ENCODE measurements at regions not wholly inside any gene's neighbourhood (a gene's known extent, or its start where the extent isn't known, plus 50 kb on each side); places are given as distances from the start of the nearest gene placed in this dataset.

GRCh38 chr11:44467931-44468330 is 97.5 kb upstream of the CD82 start:
- ChIA-PET CTCF (no interaction called here), POLR2A (interaction anchor here (0.5 kb wide), 1 partner anchor 378 kb away, joined by 3 read pairs; no protein-coding TSS in a partner anchor)
- H3K36me3 ChIP-seq (ENCODE audit: control insufficient read depth, insufficient read depth, low read length): no peaks in the 10 kb centered on the region
- peaks cover 3% of the 10 kb centered on the region; the same call in 1 of the 2 replicates for H3K27me3 ChIP-seq (ENCODE audit: control insufficient read depth, insufficient read depth, low read length)
- TF ChIP-seq POLR2AphosphoS5 (IDR thresholded peaks at IDR 0.05; ENCODE audit: low read depth, low read length) (no peak), SIN3A (IDR thresholded peaks at IDR 0.05; ENCODE audit: borderline replicate concordance, insufficient read depth, low read depth, low read length) (no peak), TCF7L2 (IDR thresholded peaks at IDR 0.05; ENCODE audit: low read depth, low read length) (no peak)
- TF ChIP-seq, protein P1, sequence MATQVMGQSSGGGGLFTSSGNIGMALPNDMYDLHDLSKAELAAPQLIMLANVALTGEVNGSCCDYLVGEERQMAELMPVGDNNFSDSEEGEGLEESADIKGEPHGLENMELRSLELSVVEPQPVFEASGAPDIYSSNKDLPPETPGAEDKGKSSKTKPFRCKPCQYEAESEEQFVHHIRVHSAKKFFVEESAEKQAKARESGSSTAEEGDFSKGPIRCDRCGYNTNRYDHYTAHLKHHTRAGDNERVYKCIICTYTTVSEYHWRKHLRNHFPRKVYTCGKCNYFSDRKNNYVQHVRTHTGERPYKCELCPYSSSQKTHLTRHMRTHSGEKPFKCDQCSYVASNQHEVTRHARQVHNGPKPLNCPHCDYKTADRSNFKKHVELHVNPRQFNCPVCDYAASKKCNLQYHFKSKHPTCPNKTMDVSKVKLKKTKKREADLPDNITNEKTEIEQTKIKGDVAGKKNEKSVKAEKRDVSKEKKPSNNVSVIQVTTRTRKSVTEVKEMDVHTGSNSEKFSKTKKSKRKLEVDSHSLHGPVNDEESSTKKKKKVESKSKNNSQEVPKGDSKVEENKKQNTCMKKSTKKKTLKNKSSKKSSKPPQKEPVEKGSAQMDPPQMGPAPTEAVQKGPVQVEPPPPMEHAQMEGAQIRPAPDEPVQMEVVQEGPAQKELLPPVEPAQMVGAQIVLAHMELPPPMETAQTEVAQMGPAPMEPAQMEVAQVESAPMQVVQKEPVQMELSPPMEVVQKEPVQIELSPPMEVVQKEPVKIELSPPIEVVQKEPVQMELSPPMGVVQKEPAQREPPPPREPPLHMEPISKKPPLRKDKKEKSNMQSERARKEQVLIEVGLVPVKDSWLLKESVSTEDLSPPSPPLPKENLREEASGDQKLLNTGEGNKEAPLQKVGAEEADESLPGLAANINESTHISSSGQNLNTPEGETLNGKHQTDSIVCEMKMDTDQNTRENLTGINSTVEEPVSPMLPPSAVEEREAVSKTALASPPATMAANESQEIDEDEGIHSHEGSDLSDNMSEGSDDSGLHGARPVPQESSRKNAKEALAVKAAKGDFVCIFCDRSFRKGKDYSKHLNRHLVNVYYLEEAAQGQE (IDR thresholded peaks at IDR 0.05; ENCODE audit: insufficient read depth in 1 of 2, low read depth in 2 of 2, low read length in 1 of 2): no peak
- TF ChIP-seq, protein P2, sequence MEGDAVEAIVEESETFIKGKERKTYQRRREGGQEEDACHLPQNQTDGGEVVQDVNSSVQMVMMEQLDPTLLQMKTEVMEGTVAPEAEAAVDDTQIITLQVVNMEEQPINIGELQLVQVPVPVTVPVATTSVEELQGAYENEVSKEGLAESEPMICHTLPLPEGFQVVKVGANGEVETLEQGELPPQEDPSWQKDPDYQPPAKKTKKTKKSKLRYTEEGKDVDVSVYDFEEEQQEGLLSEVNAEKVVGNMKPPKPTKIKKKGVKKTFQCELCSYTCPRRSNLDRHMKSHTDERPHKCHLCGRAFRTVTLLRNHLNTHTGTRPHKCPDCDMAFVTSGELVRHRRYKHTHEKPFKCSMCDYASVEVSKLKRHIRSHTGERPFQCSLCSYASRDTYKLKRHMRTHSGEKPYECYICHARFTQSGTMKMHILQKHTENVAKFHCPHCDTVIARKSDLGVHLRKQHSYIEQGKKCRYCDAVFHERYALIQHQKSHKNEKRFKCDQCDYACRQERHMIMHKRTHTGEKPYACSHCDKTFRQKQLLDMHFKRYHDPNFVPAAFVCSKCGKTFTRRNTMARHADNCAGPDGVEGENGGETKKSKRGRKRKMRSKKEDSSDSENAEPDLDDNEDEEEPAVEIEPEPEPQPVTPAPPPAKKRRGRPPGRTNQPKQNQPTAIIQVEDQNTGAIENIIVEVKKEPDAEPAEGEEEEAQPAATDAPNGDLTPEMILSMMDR (IDR thresholded peaks at IDR 0.05): no peak
- H3K4me1 ChIP-seq (ENCODE audit: control insufficient read depth, insufficient read depth, low read length): no peaks in the 10 kb centered on the region
- H3K9me3 ChIP-seq (ENCODE audit: control insufficient read depth, insufficient read depth, low read depth, low read length): no peaks in the 10 kb centered on the region
- no peak for ATAC-seq
- no peak overlapping the region for H3K4me3 ChIP-seq (ENCODE audit: low read depth in 2 of 2, low read length in 2 of 2)
- H3K27ac ChIP-seq (ENCODE audit: low read length): no peak overlapping the region
- no peak for DNase-seq (ENCODE audit: low read depth, low spot score)
- in situ Hi-C loops (cut with HindIII; ENCODE audit: low pct_unique_long_range_greater_than_20kb, low sequenced_read_pairs): no loop called here
- no TSS peak for BruUV-seq (replicated peaks)
- intact Hi-C loops (cut with micrococcal nuclease; ENCODE audit: unreplicated experiment): no loop called here

DNA sequence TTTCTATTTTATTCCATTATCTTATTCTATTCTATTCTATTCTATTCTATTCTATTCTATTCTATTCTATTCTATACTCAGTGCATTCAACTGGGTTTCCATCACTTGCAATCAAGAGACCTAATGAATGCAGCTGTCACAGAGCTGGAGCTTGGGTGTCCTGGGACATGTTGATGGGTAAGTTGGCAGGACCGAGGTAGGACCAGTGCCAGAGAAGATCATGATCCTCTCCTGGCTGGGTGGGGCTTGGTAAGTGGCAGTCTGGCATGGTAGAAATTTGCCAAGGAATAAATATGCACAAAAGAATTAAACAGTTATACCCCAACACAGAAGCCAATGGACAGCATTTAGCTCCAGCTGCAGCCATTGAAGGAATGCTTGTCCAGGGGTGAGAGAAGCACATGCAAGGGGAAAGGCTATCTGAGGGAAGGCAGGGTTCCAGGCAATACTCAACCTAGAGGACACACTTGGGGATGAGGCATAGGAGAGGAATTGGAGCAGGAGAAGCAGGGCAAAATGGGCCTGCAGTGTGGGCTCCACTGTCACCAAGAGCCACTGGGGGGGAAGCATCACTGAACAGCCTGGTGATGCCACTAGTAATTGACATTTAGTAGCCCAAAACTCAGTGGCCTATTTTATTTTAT is 97.0 kb upstream of the CD82 start:
- Histone ChIP-seq H3K9me3 (ENCODE audit: control insufficient read depth, insufficient read depth, low read depth, low read length) (no peaks in the 10 kb centered on the region), H3K4me1 (ENCODE audit: control insufficient read depth, insufficient read depth, low read length) (no peaks in the 10 kb centered on the region), H3K4me3 (ENCODE audit: low read depth in 2 of 2, low read length in 2 of 2) (no peak overlapping the region), H3K27me3 (ENCODE audit: control insufficient read depth, insufficient read depth, low read length) (peaks cover 3% of the 10 kb centered on the region; the same call in 1 of the 2 replicates), H3K36me3 (ENCODE audit: control insufficient read depth, insufficient read depth, low read length) (no peaks in the 10 kb centered on the region), H3K27ac (ENCODE audit: low read length) (no peak overlapping the region)
- DNase-seq (ENCODE audit: low read depth, low spot score) (no peak), ATAC-seq (no peak)
- ChIA-PET POLR2A (interaction anchor here (0.5 kb wide), 1 partner anchor 379 kb away, joined by 3 read pairs; no protein-coding TSS in a partner anchor), CTCF (no interaction called here)
- in situ Hi-C loops (cut with HindIII; ENCODE audit: low pct_unique_long_range_greater_than_20kb, low sequenced_read_pairs): no loop called here
- no TSS peak for BruUV-seq (replicated peaks)
- TF ChIP-seq, protein P1 (IDR thresholded peaks at IDR 0.05; ENCODE audit: insufficient read depth in 1 of 2, low read depth in 2 of 2, low read length in 1 of 2): no peak
- TF ChIP-seq, protein P2 (IDR thresholded peaks at IDR 0.05): no peak
- TF ChIP-seq TCF7L2 (IDR thresholded peaks at IDR 0.05; ENCODE audit: low read depth, low read length) (no peak), POLR2AphosphoS5 (IDR thresholded peaks at IDR 0.05; ENCODE audit: low read depth, low read length) (no peak), SIN3A (IDR thresholded peaks at IDR 0.05; ENCODE audit: borderline replicate concordance, insufficient read depth, low read depth, low read length) (no peak)
- intact Hi-C loops (cut with micrococcal nuclease; ENCODE audit: unreplicated experiment): no loop called here

Measured in Panc1 (cell line).